CD4-positive, alpha-beta T cell (primary cell): ENCODE measurements at regions not wholly inside any gene's neighbourhood (a gene's known extent, or its start where the extent isn't known, plus 50 kb on each side); places are given as distances from the start of the nearest gene placed in this dataset.

ENCODE experiments used
- ATAC-seq: fragments of 200-7000 bp; cut with Tn5 transposase; one replicate; pipeline ENCODE4 v1.10.0; 2022; ENCODE audit warnings: mild to moderate bottlenecking; ENCODE audit not compliant: poor library complexity
- CTCF ChIA-PET: fragments of 350-600 bp; sonication (Branson Sonifier 250); formaldehyde crosslinking; loops from one replicate; lab custom pipeline; 2021; ENCODE audit warnings: antibody characterized with exemption, inconsistent platforms; lab: Charles Lee
- POLR2A ChIA-PET: fragments of 350-600 bp; sonication (Branson Sonifier 250); formaldehyde crosslinking; loops from one replicate; lab custom pipeline; 2021; ENCODE audit warnings: antibody characterized with exemption, inconsistent platforms; lab: Charles Lee
- DNase-seq, 14 experiments: peaks; one replicate each; pipeline ENCODE4 v3.0.0-alpha.2; 2013 to 2020; ENCODE audit warnings: mixed read lengths in 2 of 14
- H3K27ac ChIP-seq, 2 donors: one replicate each; pipeline versions ENCODE4 v1.5.1 to v1.7.0; 2013; ENCODE audit warnings: low read length in 2 of 2, low read depth in 1 of 2, mild to moderate bottlenecking in 1 of 2
- H3K27me3 ChIP-seq, 2 experiments: 1 replicate in 1 of 2; 2 replicates in 1 of 2; pipeline versions ENCODE4 v1.6.1 to v1.7.0; 2013; ENCODE audit warnings: low read length in 2 of 2, control low read depth in 1 of 2, mild to moderate bottlenecking in 1 of 2, moderate library complexity in 1 of 2; ENCODE audit not compliant: insufficient read depth in 2 of 2, control insufficient read depth in 1 of 2
- H3K36me3 ChIP-seq: one replicate; pipeline ENCODE4 v1.6.1; 2013; ENCODE audit warnings: low read length, control low read depth; ENCODE audit not compliant: insufficient read depth
- H3K4me1 ChIP-seq: one replicate; pipeline ENCODE4 v1.6.1; 2013; ENCODE audit warnings: low read length, control low read depth; ENCODE audit not compliant: insufficient read depth
- H3K4me3 ChIP-seq: one replicate; pipeline ENCODE4 v1.5.1; 2013; ENCODE audit warnings: mild to moderate bottlenecking, low read length, moderate library complexity
- H3K9me3 ChIP-seq, 2 experiments: 1 replicate in 1 of 2; 2 replicates in 1 of 2; pipeline versions ENCODE4 v1.6.1 to v1.7.0; 2013; ENCODE audit warnings: low read length in 2 of 2, mild to moderate bottlenecking in 2 of 2, control low read depth in 1 of 2, moderate library complexity in 1 of 2; ENCODE audit not compliant: control insufficient read depth in 1 of 2, insufficient read depth in 1 of 2
- H3K27ac Mint-ChIP-seq: one replicate; pipeline ENCODE4 v1.8.0; 2020; ENCODE audit warnings: mixed read lengths
- H3K27me3 Mint-ChIP-seq: one replicate; pipeline ENCODE4 v1.8.0; 2021; ENCODE audit warnings: mixed read lengths
- H3K36me3 Mint-ChIP-seq: one replicate; pipeline ENCODE4 v1.8.0; 2021; ENCODE audit warnings: low read depth, mixed read lengths
- H3K4me1 Mint-ChIP-seq: one replicate; pipeline ENCODE4 v1.8.0; 2021; ENCODE audit warnings: low read depth, mixed read lengths
- H3K4me3 Mint-ChIP-seq: one replicate; pipeline ENCODE4 v1.8.0; 2020; ENCODE audit warnings: mild to moderate bottlenecking, mixed read lengths
- H3K9me3 Mint-ChIP-seq: one replicate; pipeline ENCODE4 v1.8.0; 2020; ENCODE audit warnings: mixed read lengths
- intact Hi-C, 2 experiments: fragments of 100-400 bp; cut with DNase I in 1 of 2; cut with micrococcal nuclease in 1 of 2; formaldehyde crosslinking; loops; one replicate each; pipeline versions ENCODE4 v1.15.1 to v1.9.0; 2023 to 2025; cut with DNase I, micrococcal nuclease
- TF ChIP-seq, protein P1 (sequence below): fragments of 200-600 bp; IDR thresholded peaks from one replicate; pipeline ENCODE4 v1.8.0; 2022; ENCODE audit warnings: antibody characterized with exemption, mild to moderate bottlenecking

DNA sequence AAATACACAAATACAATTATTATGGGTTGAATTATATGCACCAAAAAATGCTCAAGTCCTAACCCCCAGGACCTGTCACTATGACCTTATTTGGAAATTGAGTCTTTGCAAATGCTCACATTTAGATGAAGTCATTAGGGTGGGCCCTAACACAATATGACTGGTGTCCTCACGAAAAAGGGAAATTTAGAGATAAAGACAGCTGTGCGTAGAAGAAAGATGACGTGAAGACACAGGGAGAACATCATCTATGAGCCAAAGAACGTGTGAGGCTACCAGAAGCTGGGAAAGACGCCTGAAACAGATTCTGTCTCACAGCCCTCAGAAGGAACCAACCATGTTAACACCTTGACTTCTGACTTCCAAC, 259.2 kb downstream of the EMP1 start:
- ChIA-PET CTCF (no interaction called here), POLR2A (no interaction called here)
- H3K4me1 Mint-ChIP-seq: no peaks in the 10 kb centered on the region
- Histone ChIP-seq H3K27me3 (peaks cover 5 to 13% of the 10 kb centered on the region in 2 experiments), H3K4me3 (no peak overlapping the region), H3K9me3 (peaks cover 0 to 4% of the 10 kb centered on the region in 2 experiments), H3K27ac (no peak overlapping the region), H3K36me3 (no peaks in the 10 kb centered on the region), H3K4me1 (no peaks in the 10 kb centered on the region)
- ATAC-seq: no peak
- intact Hi-C loops: no loop called here
- no peaks in the 10 kb centered on the region for H3K9me3 Mint-ChIP-seq
- H3K36me3 Mint-ChIP-seq: no peaks in the 10 kb centered on the region
- DNase-seq: no peak
- no peak overlapping the region for H3K4me3 Mint-ChIP-seq
- TF ChIP-seq, protein P1, sequence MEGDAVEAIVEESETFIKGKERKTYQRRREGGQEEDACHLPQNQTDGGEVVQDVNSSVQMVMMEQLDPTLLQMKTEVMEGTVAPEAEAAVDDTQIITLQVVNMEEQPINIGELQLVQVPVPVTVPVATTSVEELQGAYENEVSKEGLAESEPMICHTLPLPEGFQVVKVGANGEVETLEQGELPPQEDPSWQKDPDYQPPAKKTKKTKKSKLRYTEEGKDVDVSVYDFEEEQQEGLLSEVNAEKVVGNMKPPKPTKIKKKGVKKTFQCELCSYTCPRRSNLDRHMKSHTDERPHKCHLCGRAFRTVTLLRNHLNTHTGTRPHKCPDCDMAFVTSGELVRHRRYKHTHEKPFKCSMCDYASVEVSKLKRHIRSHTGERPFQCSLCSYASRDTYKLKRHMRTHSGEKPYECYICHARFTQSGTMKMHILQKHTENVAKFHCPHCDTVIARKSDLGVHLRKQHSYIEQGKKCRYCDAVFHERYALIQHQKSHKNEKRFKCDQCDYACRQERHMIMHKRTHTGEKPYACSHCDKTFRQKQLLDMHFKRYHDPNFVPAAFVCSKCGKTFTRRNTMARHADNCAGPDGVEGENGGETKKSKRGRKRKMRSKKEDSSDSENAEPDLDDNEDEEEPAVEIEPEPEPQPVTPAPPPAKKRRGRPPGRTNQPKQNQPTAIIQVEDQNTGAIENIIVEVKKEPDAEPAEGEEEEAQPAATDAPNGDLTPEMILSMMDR: no peak
- H3K27me3 Mint-ChIP-seq: peaks cover 7% of the 10 kb centered on the region
- H3K27ac Mint-ChIP-seq: no peak overlapping the region

DNA sequence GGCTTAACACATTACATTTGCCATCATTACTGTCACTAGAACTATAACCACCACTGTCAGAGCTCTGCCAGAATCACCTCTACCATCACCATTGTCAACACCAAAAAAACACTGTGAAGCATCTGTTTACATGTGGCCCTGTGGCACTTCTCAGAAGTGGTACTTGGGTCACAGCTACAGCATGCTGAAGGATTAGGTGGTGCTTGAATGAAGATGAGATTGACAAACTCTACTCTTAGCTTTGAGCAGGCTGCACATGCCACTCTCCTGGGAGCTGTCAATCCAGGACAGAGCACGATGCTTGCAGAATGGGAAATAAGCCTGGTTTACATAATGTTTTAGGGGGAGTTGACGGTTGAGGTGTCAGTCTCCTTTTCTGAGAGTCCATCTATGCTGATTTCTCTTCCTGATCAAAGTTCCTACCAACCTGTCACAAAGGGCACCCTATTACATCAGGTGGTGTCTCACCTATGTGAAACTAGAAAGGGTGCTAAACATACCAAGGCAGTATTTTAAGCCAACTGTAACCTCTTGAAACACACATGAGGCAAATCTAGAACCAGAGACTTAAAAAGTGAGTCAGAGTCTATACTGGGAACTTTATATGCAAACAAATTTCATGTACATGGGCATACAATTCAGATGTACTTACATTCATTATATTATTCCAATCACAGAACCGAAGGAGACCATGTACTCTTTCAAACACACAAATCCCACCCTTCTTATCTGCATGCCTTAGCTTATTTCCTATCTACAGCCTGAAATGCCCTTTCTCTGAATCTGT, 258.7 kb downstream of the EMP1 start:
- H3K27me3 Mint-ChIP-seq: peaks cover 10% of the 10 kb centered on the region
- H3K27ac Mint-ChIP-seq: no peak overlapping the region
- Histone ChIP-seq H3K4me3 (no peak overlapping the region), H3K36me3 (no peaks in the 10 kb centered on the region), H3K27ac (no peak overlapping the region), H3K4me1 (no peaks in the 10 kb centered on the region), H3K9me3 (peaks cover 0 to 10% of the 10 kb centered on the region in 2 experiments), H3K27me3 (peaks cover 5 to 19% of the 10 kb centered on the region in 2 experiments)
- no peak for DNase-seq
- H3K4me1 Mint-ChIP-seq: no peaks in the 10 kb centered on the region
- no peak for ATAC-seq
- CTCF ChIA-PET: no interaction called here
- no peaks in the 10 kb centered on the region for H3K9me3 Mint-ChIP-seq
- H3K36me3 Mint-ChIP-seq: no peaks in the 10 kb centered on the region
- TF ChIP-seq, protein P1: no peak
- no peak overlapping the region for H3K4me3 Mint-ChIP-seq
- intact Hi-C loops: no loop called here
- POLR2A ChIA-PET: no interaction called here

DNA sequence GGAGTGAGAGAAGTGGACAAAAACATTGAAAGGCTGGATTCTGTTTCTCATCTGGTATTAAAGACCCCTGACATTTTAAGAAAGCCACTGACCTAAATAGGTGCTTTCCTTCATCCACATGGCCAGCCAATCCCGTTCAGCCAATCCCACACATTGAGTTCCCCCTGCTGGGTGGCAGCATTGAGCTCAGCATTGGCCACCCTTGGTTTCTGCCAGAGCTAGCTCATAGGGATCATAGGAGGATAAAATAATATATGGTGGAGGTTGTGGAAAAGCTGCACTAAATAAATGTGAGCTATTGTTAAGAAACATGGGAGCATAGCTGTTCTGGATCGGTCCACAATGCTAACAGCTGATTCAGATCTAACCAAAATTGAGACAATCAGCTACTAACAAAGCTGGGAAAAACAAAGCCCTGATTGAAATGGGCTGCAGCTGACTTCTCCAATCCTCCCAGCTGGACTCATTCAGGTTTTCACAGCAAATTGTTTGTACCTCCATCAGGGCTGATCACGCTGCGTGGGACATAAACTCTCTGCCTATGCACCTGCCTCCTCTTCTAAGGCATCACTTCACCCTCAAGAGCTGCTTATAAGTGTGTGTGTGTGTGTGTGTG, 256.5 kb downstream of the EMP1 start:
- Histone ChIP-seq H3K9me3 (peaks cover 0 to 10% of the 10 kb centered on the region in 2 experiments), H3K27ac (no peak overlapping the region), H3K4me1 (no peaks in the 10 kb centered on the region), H3K27me3 (peaks cover 13% of the 10 kb centered on the region in 2 experiments), H3K36me3 (no peaks in the 10 kb centered on the region), H3K4me3 (no peak overlapping the region)
- TF ChIP-seq, protein P1: no peak
- POLR2A ChIA-PET: no interaction called here
- Mint-ChIP-seq H3K27ac (no peak overlapping the region), H3K4me3 (no peak overlapping the region), H3K36me3 (no peaks in the 10 kb centered on the region), H3K27me3 (peaks cover 6% of the 10 kb centered on the region), H3K4me1 (no peaks in the 10 kb centered on the region), H3K9me3 (no peaks in the 10 kb centered on the region)
- no peak for ATAC-seq
- DNase-seq: no peak
- CTCF ChIA-PET: no interaction called here
- intact Hi-C loops: no loop called here
